ENCODE measurements at regions not wholly inside any gene's neighbourhood (a gene's known extent, or its start where the extent isn't known, plus 50 kb on each side); places are given as distances from the start of the nearest gene placed in this dataset.
"Not testable (repeated sequence)": the region's sequence is repeated elsewhere in the genome, so short reads cannot be mapped to it uniquely, and the experiment has no call there.

- no peak overlapping the region for H3K9ac ChIP-seq
- no peak for TF ChIP-seq RXRA (IDR thresholded peaks at IDR 0.05; ENCODE audit: borderline replicate concordance, low read depth)
- TF ChIP-seq ZBTB33 (IDR thresholded peaks at IDR 0.05; ENCODE audit: borderline replicate concordance, low read depth): no peak
- no peak for TF ChIP-seq MXI1 (IDR thresholded peaks at IDR 0.05; ENCODE audit: low read depth, low read length)
- TF ChIP-seq JUND (IDR thresholded peaks at IDR 0.05): no peak
- TF ChIP-seq MAX (IDR thresholded peaks at IDR 0.05; ENCODE audit: low read depth): no peak
- no peak for TF ChIP-seq USF2 (IDR thresholded peaks at IDR 0.05; ENCODE audit: borderline replicate concordance, low read depth, low read length)
- no peak for TF ChIP-seq GABPA (IDR thresholded peaks at IDR 0.05; ENCODE audit: low read depth)
- no peak for TF ChIP-seq REST (IDR thresholded peaks at IDR 0.05; ENCODE audit: low read depth, low read length)
- no peak for TF ChIP-seq PBX3 (IDR thresholded peaks at IDR 0.05)
- no peak for TF ChIP-seq TEAD4 (IDR thresholded peaks at IDR 0.05; ENCODE audit: borderline replicate concordance, insufficient read depth)
- TF ChIP-seq NRF1 (IDR thresholded peaks at IDR 0.05; ENCODE audit: low read depth, low read length): no peak
- no peak for TF ChIP-seq SMC3 (IDR thresholded peaks at IDR 0.05; ENCODE audit: low read depth, low read length)
- H3F3A ChIP-seq (replicated peaks; ENCODE audit: insufficient read depth): no peaks in the 10 kb centered on the region
- H3K36me3 ChIP-seq (replicated peaks in 1 of 2; ENCODE audit: control insufficient read depth in 1 of 2, insufficient read depth in 2 of 2, low read length in 1 of 2): peaks cover 0 to 11% of the 10 kb centered on the region in 2 experiments
- ChIA-PET POLR2A (no interaction called here), CTCF (no interaction called here)
- H4K20me1 ChIP-seq (ENCODE audit: insufficient read depth): no peaks in the 10 kb centered on the region
- DNase-seq: no peak
- no peaks in the 10 kb centered on the region; a peak in 3 of 4 replicates for H3K4me1 ChIP-seq (ENCODE audit: control insufficient read depth in 1 of 2, insufficient read depth in 2 of 2, low read depth in 1 of 2, low read length in 1 of 2)
- H3K9me2 ChIP-seq: no peaks in the 10 kb centered on the region
- no peak overlapping the region for H3K4me2 ChIP-seq
- no peak overlapping the region for H3K27ac ChIP-seq (ENCODE audit: low read depth in 2 of 2, low read length in 1 of 2)
- H2AFZ ChIP-seq (ENCODE audit: low read depth): no peak overlapping the region
- no peak overlapping the region for H3K4me3 ChIP-seq (ENCODE audit: low read depth in 2 of 2, low read length in 1 of 2)
- H3K79me2 ChIP-seq (ENCODE audit: insufficient read depth): no peaks in the 10 kb centered on the region
- no peaks in the 10 kb centered on the region for H3K27me3 ChIP-seq (ENCODE audit: insufficient read depth)
- peaks cover 7% of the 10 kb centered on the region for H3K9me3 ChIP-seq
Measured at GRCh38 chr5:96312383-96312782, 120.7 kb downstream of the PCSK1 start.

- H3K79me2 ChIP-seq (ENCODE audit: insufficient read depth); DNase-seq; H3K9ac ChIP-seq; H3K27me3 ChIP-seq (ENCODE audit: insufficient read depth); POLR2A ChIA-PET; H3K4me1 ChIP-seq (ENCODE audit: control insufficient read depth in 1 of 2, insufficient read depth in 2 of 2, low read depth in 1 of 2, low read length in 1 of 2); H4K20me1 ChIP-seq (ENCODE audit: insufficient read depth); H3K27ac ChIP-seq (ENCODE audit: low read depth in 2 of 2, low read length in 1 of 2); H3K4me3 ChIP-seq (ENCODE audit: low read depth in 2 of 2, low read length in 1 of 2); CTCF ChIA-PET; H3K9me2 ChIP-seq; H3K9me3 ChIP-seq; H2AFZ ChIP-seq (ENCODE audit: low read depth); H3F3A ChIP-seq (replicated peaks; ENCODE audit: insufficient read depth); H3K4me2 ChIP-seq: not testable (repeated sequence)
- peaks cover 0 to 11% of the 10 kb centered on the region in 2 experiments for H3K36me3 ChIP-seq (replicated peaks in 1 of 2; ENCODE audit: control insufficient read depth in 1 of 2, insufficient read depth in 2 of 2, low read length in 1 of 2)
Measured at GRCh38 chr5:96307047-96307446, 126.0 kb downstream of the PCSK1 start.

Data from SK-N-SH (cell line).